Esophagus squamous epithelium (tissue), 5 donors: ENCODE measurements at regions not wholly inside any gene's neighbourhood (a gene's known extent, or its start where the extent isn't known, plus 50 kb on each side); places are given as distances from the start of the nearest gene placed in this dataset.

Experiments
- DNase-seq: peaks from one replicate; lab custom pipeline; 2025; lab: John Stamatoyannopoulos, UW
- H3K27ac ChIP-seq, 4 donors: fragments of 200-600 bp; sonication (generic); one replicate each; pipeline ENCODE4 v1.5.1; 2016 to 2019; ENCODE audit warnings: mild to moderate bottlenecking in 1 of 4
- H3K27me3 ChIP-seq, 4 donors: fragments of 200-600 bp; sonication (generic); 1 replicate in 3 of 4; 2 replicates in 1 of 4; pipeline versions ENCODE4 v1.5.1 to v1.6.0; 2017 to 2021; ENCODE audit warnings: antibody characterized with exemption in 1 of 4
- H3K36me3 ChIP-seq, 3 donors: fragments of 200-600 bp; sonication (generic); one replicate each; pipeline ENCODE4 v1.5.1; 2016 to 2019
- H3K4me1 ChIP-seq, 3 donors: fragments of 200-600 bp; sonication (generic); one replicate each; pipeline ENCODE4 v1.5.1; 2017 to 2019
- H3K4me3 ChIP-seq, 4 donors: fragments of 200-600 bp; sonication (generic); 1 replicate in 3 of 4; 2 replicates in 1 of 4; pipeline ENCODE4 v1.5.1; 2016 to 2019; ENCODE audit warnings: mild to moderate bottlenecking in 2 of 4, moderate library complexity in 1 of 4
- H3K9me3 ChIP-seq, 3 donors: fragments of 200-600 bp; sonication (generic); one replicate each; pipeline ENCODE4 v1.5.1; 2016 to 2019
- CTCF ChIP-seq, 6 experiments: fragments of 450-650 bp in 4 of 6; fragments of 200-600 bp in 2 of 6; sonication (generic) in 2 of 6; IDR thresholded peaks; one replicate each; pipeline ENCODE4 v1.5.1; 2016 to 2019; ENCODE audit warnings: antibody characterized with exemption in 6 of 6, mild to moderate bottlenecking in 4 of 6, moderate library complexity in 4 of 6
- POLR2A ChIP-seq, 4 donors: fragments of 450-650 bp; IDR thresholded peaks; one replicate each; pipeline ENCODE4 v1.6.1; 2017; ENCODE audit warnings: antibody characterized with exemption in 4 of 4, mild to moderate bottlenecking in 4 of 4, moderate library complexity in 3 of 4
- WGBS, 2 donors: methylation state at CpG; one replicate each; pipeline ENCODE4 v1.1.5; 2018; 5-methylcytosine and 5-hydroxymethylcytosine counted together
- intact Hi-C: fragments of 100-400 bp; cut with DNase I; formaldehyde crosslinking; loops from one replicate; pipeline ENCODE4 v1.15.0; 2022
- donor health status: DM: yes; HTN: yes; CAD: no.

GRCh38 chr9:119793218-119793617 is 424.0 kb upstream of the BRINP1 start:
- TF ChIP-seq CTCF (IDR thresholded peaks at IDR 0.05), result no peak
- no peak for TF ChIP-seq POLR2A (IDR thresholded peaks at IDR 0.05)
- H3K9me3 ChIP-seq, result no peaks in the 10 kb centered on the region
- no peaks in the 10 kb centered on the region for H3K27me3 ChIP-seq
- intact Hi-C loops, result no loop called here
- no peaks in the 10 kb centered on the region for H3K36me3 ChIP-seq
- H3K27ac ChIP-seq, result no peak overlapping the region
- 59 to 76% methylated on average over 3 of the region's 3 CpGs for WGBS, 2 donors
- DNase-seq, result no peak
- H3K4me3 ChIP-seq, result no peak overlapping the region
- peaks cover 0 to 18% (median 5%) of the 10 kb centered on the region in 3 donors for H3K4me1 ChIP-seq

GRCh38 chr9:119792242-119792641 is 423.0 kb upstream of the BRINP1 start:
- H3K4me1 ChIP-seq, result peaks cover 0 to 24% (median 5%) of the 10 kb centered on the region in 3 donors
- no peaks in the 10 kb centered on the region for H3K27me3 ChIP-seq
- intact Hi-C loops, result no loop called here
- H3K36me3 ChIP-seq, result no peaks in the 10 kb centered on the region
- no peak overlapping the region for H3K27ac ChIP-seq
- WGBS, 2 donors, result 81 to 88% methylated on average over 2 to 3 of the region's 3 CpGs
- no peak for TF ChIP-seq CTCF (IDR thresholded peaks at IDR 0.05)
- no peak for TF ChIP-seq POLR2A (IDR thresholded peaks at IDR 0.05)
- H3K4me3 ChIP-seq, result no peak overlapping the region
- DNase-seq, result no peak
- no peaks in the 10 kb centered on the region for H3K9me3 ChIP-seq

- Histone ChIP-seq H3K4me1 (peaks cover 0 to 25% (median 5%) of the 10 kb centered on the region in 3 donors), H3K27ac (no peak overlapping the region), H3K27me3 (no peaks in the 10 kb centered on the region), H3K9me3 (no peaks in the 10 kb centered on the region), H3K4me3 (no peak overlapping the region), H3K36me3 (no peaks in the 10 kb centered on the region)
- no peak for TF ChIP-seq CTCF (IDR thresholded peaks at IDR 0.05)
- no peak for TF ChIP-seq POLR2A (IDR thresholded peaks at IDR 0.05)
- DNase-seq, result no peak
- intact Hi-C loops, result no loop called here
- 23 to 30% methylated on average over 1 of the region's 1 CpG for WGBS, 2 donors
Measured at GRCh38 chr9:119789987-119790386, 420.8 kb upstream of the BRINP1 start.

GRCh38 chr9:119788921-119789320 is 419.7 kb upstream of the BRINP1 start:
- H3K36me3 ChIP-seq, result no peaks in the 10 kb centered on the region
- no peak for TF ChIP-seq CTCF (IDR thresholded peaks at IDR 0.05)
- TF ChIP-seq POLR2A (IDR thresholded peaks at IDR 0.05), result no peak
- H3K4me3 ChIP-seq, result no peak overlapping the region
- no peaks in the 10 kb centered on the region for H3K9me3 ChIP-seq
- peaks cover 0 to 25% (median 5%) of the 10 kb centered on the region in 3 donors for H3K4me1 ChIP-seq
- no peak overlapping the region for H3K27ac ChIP-seq
- DNase-seq, result no peak
- H3K27me3 ChIP-seq, result no peaks in the 10 kb centered on the region
- intact Hi-C loops, result no loop called here
- WGBS, 2 donors, result 66 to 76% methylated on average over 2 of the region's 2 CpGs

- DNase-seq, result no peak
- no peaks in the 10 kb centered on the region for H3K27me3 ChIP-seq
- no peaks in the 10 kb centered on the region for H3K9me3 ChIP-seq
- TF ChIP-seq POLR2A (IDR thresholded peaks at IDR 0.05) (no peak), CTCF (IDR thresholded peaks at IDR 0.05) (no peak)
- intact Hi-C loops, result no loop called here
- H3K4me1 ChIP-seq, result no peaks in the 10 kb centered on the region
- no peak overlapping the region for H3K4me3 ChIP-seq
- no peaks in the 10 kb centered on the region for H3K36me3 ChIP-seq
- H3K27ac ChIP-seq, result no peak overlapping the region
Measured at GRCh38 chr9:119781886-119782285, 412.7 kb upstream of the BRINP1 start.
